ENCODE measurements at regions not wholly inside any gene's neighbourhood (a gene's known extent, or its start where the extent isn't known, plus 50 kb on each side); places are given as distances from the start of the nearest gene placed in this dataset.

DNA sequence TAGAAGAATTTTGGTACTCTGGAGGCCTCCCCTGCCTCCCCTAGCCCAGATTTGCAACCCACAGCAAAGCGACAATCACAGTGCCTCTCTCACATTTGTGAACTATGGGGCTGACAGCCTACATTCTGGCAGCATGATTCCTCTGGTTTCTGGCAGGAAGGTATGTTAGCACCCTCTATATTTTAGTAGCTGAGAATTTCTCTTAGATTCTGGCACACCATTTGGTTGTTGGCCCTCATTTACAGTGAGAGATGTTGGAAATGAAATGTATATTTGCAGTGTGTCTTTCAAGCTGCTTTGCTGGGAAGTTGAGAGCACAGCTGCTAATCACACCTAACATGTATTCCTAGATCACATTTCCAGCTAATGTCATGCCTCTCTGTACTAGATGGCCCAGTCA, 735.0 kb downstream of the FGF9 start:
- H3K4me3 ChIP-seq: no peak overlapping the region
- in situ Hi-C loops (cut with MboI; ENCODE audit: low sequenced_read_pairs in 4 of 4) (no loop called here), intact Hi-C loops (cut with DNase I; ENCODE audit: low total_unique reads) (no loop called here)
- no peaks in the 10 kb centered on the region for H3K4me1 ChIP-seq
- H3K36me3 ChIP-seq: no peaks in the 10 kb centered on the region
- no peak for DNase-seq
- TF ChIP-seq POLR2A (IDR thresholded peaks at IDR 0.05) (no peak), CTCF (IDR thresholded peaks at IDR 0.05 in 4 of 5, conservative IDR thresholded peaks at IDR 0.05 in 1 of 5) (no peak)
- no peak for ATAC-seq
- no peaks in the 10 kb centered on the region for H3K27me3 ChIP-seq
- no peaks in the 10 kb centered on the region for H3K9me3 ChIP-seq
- H3K27ac ChIP-seq: no peak overlapping the region

- H3K4me1 ChIP-seq: no peaks in the 10 kb centered on the region
- intact Hi-C loops (cut with DNase I; ENCODE audit: low total_unique reads): no loop called here
- H3K9me3 ChIP-seq: no peaks in the 10 kb centered on the region
- TF ChIP-seq POLR2A (IDR thresholded peaks at IDR 0.05) (no peak), CTCF (IDR thresholded peaks at IDR 0.05 in 4 of 5, conservative IDR thresholded peaks at IDR 0.05 in 1 of 5) (no peak)
- in situ Hi-C loops (cut with MboI; ENCODE audit: low sequenced_read_pairs in 4 of 4): no loop called here
- DNase-seq (no peak), ATAC-seq (no peak)
- no peaks in the 10 kb centered on the region for H3K36me3 ChIP-seq
- no peak overlapping the region for H3K27ac ChIP-seq
- H3K4me3 ChIP-seq: no peak overlapping the region
- H3K27me3 ChIP-seq: no peaks in the 10 kb centered on the region
Observed at GRCh38 chr13:22412452-22412851, 741.6 kb downstream of the FGF9 start.

DNA sequence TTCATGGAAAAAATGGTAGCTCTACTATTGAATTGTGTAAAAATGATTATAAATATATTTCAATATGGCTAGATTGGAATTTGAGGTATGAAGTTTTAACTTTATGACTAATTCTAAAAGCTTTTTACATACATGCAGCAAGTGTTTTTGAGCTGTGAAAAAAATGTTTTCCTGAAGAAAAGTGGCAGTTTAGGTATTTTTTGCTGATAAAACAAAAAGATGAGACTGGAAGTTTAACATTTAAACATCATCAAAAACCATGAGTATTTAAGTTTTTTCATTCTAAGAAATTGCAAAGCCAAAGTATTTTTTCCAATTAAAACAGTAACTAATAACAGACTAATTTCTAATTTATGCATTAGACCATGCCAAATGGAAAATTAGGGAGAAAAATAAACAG, 751.1 kb downstream of the FGF9 start:
- Histone ChIP-seq H3K9me3 (no peaks in the 10 kb centered on the region), H3K4me1 (no peaks in the 10 kb centered on the region), H3K27ac (no peak overlapping the region), H3K36me3 (no peaks in the 10 kb centered on the region), H3K27me3 (no peaks in the 10 kb centered on the region), H3K4me3 (no peak overlapping the region)
- intact Hi-C loops (cut with DNase I; ENCODE audit: low total_unique reads) (no loop called here), in situ Hi-C loops (cut with MboI; ENCODE audit: low sequenced_read_pairs in 4 of 4) (no loop called here)
- ATAC-seq: no peak
- TF ChIP-seq POLR2A (IDR thresholded peaks at IDR 0.05) (no peak), CTCF (IDR thresholded peaks at IDR 0.05 in 4 of 5, conservative IDR thresholded peaks at IDR 0.05 in 1 of 5) (no peak)
- no peak for DNase-seq

GRCh38 chr13:22422712-22423111, 751.8 kb downstream of the FGF9 start:
- Histone ChIP-seq H3K36me3 (no peaks in the 10 kb centered on the region), H3K4me1 (no peaks in the 10 kb centered on the region), H3K27ac (no peak overlapping the region), H3K9me3 (no peaks in the 10 kb centered on the region), H3K4me3 (no peak overlapping the region), H3K27me3 (no peaks in the 10 kb centered on the region)
- TF ChIP-seq CTCF (IDR thresholded peaks at IDR 0.05 in 4 of 5, conservative IDR thresholded peaks at IDR 0.05 in 1 of 5) (no peak), POLR2A (IDR thresholded peaks at IDR 0.05) (no peak)
- DNase-seq (no peak), ATAC-seq (no peak)
- intact Hi-C loops (cut with DNase I; ENCODE audit: low total_unique reads): no loop called here
- in situ Hi-C loops (cut with MboI; ENCODE audit: low sequenced_read_pairs in 4 of 4): no loop called here

- no peak for TF ChIP-seq POLR2A (IDR thresholded peaks at IDR 0.05)
- no peak for TF ChIP-seq CTCF (IDR thresholded peaks at IDR 0.05 in 4 of 5, conservative IDR thresholded peaks at IDR 0.05 in 1 of 5)
- no peaks in the 10 kb centered on the region for H3K27me3 ChIP-seq
- no peaks in the 10 kb centered on the region for H3K9me3 ChIP-seq
- H3K4me3 ChIP-seq: no peak overlapping the region
- H3K36me3 ChIP-seq: no peaks in the 10 kb centered on the region
- H3K4me1 ChIP-seq: no peaks in the 10 kb centered on the region
- H3K27ac ChIP-seq: no peak overlapping the region
- ATAC-seq (no peak), DNase-seq (no peak)
- in situ Hi-C loops (cut with MboI; ENCODE audit: low sequenced_read_pairs in 4 of 4) (no loop called here), intact Hi-C loops (cut with DNase I; ENCODE audit: low total_unique reads) (no loop called here)
Observed at GRCh38 chr13:22423261-22423660, 752.4 kb downstream of the FGF9 start.

Measured in gastrocnemius medialis (tissue), 4 donors.